ENCODE measurements at regions not wholly inside any gene's neighbourhood (a gene's known extent, or its start where the extent isn't known, plus 50 kb on each side); places are given as distances from the start of the nearest gene placed in this dataset.

DNA sequence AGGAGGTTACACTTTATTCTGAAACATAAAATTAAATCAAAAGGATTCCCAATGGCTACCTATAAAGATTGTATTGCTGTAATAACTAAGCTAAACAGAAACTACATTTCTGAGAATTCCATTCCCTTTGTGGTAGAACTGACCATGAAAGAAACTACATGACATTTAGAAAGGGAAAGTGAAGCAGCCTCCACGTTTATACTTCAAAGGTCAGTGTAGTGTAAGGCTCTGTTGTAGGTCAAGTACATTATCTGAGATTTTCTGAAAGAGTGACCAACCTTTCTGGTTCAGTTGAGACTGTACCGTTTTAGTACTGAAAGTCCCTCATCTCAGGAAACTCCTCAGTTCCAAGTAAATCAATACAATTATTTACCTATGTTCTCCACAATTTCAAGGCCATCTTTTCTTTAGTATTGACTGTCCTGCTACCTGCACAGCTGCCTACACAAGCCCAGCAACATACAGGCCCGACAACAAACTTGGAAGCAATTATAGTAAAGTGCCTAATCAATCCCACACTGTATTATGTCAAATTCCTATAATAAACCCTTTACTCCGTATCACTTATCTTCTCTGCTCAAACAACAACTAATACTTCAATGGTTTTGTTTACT is 343.0 kb downstream of the PLOD2 start:
- TF ChIP-seq, protein P1, sequence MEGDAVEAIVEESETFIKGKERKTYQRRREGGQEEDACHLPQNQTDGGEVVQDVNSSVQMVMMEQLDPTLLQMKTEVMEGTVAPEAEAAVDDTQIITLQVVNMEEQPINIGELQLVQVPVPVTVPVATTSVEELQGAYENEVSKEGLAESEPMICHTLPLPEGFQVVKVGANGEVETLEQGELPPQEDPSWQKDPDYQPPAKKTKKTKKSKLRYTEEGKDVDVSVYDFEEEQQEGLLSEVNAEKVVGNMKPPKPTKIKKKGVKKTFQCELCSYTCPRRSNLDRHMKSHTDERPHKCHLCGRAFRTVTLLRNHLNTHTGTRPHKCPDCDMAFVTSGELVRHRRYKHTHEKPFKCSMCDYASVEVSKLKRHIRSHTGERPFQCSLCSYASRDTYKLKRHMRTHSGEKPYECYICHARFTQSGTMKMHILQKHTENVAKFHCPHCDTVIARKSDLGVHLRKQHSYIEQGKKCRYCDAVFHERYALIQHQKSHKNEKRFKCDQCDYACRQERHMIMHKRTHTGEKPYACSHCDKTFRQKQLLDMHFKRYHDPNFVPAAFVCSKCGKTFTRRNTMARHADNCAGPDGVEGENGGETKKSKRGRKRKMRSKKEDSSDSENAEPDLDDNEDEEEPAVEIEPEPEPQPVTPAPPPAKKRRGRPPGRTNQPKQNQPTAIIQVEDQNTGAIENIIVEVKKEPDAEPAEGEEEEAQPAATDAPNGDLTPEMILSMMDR (IDR thresholded peaks at IDR 0.05): no peak
- TF ChIP-seq POLR2A (IDR thresholded peaks at IDR 0.05) (no peak), EP300 (IDR thresholded peaks at IDR 0.05) (no peak)

All from tibial nerve (tissue), 4 donors.